Femur (tissue), 1 donor: ENCODE measurements at regions not wholly inside any gene's neighbourhood (a gene's known extent, or its start where the extent isn't known, plus 50 kb on each side); places are given as distances from the start of the nearest gene placed in this dataset.
A peak's percentile ranks its signal among the peaks of the same experiment; 100 is the strongest.
"Not testable (repeated sequence)": the region's sequence is repeated elsewhere in the genome, so short reads cannot be mapped to it uniquely, and the experiment has no call there.

Experiments
- DNase-seq: peaks from one replicate; pipeline ENCODE4 v3.0.0-alpha.2; 2017

DNA sequence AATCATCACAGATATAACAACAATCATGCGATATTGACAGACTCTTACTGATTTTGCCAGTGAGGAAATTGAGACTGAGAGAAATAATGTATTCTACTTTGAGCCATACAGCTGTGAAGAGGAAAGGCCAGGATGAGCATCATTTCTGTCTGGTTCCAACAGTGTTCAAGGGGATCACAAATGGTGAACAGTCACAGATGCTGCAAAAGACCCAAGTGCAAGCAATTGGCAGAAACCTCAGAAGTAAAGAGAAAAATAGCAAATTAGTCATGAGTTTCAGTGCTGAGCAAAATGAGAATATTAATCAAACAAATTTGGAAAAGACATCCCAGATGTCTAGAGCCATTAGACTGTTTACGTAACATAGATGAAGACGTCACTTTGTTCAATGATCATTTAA is 114.1 kb downstream of the RAB38 start:
- no peak for DNase-seq

DNA sequence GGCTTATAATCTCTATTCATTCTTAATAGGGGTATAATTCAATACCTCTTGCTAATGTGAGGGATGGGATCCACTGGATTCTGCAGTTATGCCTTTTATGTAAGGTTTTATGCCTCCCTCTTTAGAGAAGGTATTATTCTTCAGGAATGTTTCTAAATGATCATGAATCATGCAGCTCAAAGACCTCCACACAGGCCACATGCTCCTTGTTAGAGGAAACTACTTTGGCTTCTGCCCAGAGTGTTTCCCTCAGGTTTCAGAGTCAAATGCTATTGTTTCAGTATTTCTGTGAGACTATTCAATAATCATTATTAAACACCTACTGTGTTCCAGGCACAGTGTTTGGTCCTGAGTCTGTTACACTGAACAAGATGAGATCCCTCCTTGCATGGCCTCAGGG is 115.9 kb downstream of the RAB38 start:
- no peak for DNase-seq

DNA sequence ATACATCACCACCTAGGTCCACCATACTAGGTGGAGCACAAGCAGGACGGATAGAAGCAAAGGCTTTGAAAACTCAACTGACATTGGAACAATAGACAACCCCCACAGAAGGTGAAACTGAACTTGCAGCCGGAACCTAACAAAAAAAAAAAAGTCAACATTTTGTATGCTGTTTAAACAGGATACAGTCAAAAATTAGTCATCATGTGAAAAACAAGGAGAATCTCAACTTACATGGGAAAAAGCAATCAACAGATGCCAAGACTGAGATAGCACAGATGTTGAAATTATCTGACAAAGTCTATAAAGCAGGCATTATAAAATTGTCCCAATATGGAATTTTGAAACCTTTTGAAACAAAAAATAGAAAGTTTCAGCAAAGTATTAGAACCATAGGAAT is 123.8 kb downstream of the RAB38 start:
- DNase-seq = no peak

DNA sequence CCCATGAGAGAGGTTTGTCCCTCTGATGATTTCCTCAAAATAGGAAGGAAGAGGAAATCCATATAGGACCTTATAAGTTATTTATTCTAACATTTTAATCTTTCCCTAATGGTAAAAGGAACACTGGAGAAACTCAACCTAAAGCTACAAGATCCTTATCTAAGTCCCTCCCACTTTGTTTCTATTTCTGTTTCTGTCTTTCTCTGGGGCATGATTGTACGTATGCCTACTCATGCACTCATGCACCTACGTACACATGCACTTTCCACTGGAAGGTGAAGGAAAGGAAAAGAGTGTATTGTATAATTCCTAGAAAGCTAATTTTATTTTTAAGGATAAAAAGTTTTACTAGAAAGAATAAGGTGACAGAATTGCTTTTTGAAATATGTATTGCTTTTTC is 125.0 kb downstream of the RAB38 start:
- no peak for DNase-seq

DNA sequence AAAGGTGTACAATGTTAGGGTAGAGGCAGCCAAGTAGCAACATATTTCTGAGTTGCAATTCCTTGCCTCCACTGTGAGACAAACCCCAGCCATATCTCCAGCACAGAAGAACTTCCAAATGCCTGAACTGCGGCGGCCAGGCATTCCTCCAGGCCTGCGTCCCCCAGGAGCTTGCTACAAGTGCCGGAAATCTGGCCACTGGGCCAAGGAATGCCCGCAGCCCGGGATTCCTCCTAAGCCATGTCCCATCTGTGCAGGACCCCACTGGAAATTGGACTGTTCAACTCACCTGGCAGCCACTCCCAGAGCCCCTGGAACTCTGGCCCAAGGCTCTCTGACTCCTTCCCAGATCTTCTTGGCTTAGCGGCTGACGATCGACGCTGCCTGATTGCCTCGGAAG is 130.0 kb downstream of the RAB38 start:
- DNase-seq = not testable (repeated sequence)

DNA sequence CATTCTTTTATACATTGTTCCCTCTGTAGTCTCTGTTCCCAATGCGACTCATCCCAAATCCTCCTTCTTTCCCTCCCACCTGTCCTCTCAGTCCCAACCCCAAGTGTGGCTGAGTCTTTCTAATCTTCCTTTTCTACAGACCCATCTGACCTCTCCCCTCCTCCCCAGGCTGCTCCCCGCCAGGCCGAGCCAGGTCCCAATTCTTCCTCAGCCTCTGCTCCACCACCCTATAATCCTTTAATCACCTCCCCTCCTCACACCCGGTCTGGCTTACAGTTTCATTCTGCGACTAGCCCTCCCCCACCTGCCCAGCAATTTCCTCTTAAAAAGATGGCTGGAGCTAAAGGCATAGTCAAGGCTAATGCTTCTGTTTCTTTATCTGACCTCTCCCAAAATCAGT is 130.6 kb downstream of the RAB38 start:
- not testable (repeated sequence) for DNase-seq

DNA sequence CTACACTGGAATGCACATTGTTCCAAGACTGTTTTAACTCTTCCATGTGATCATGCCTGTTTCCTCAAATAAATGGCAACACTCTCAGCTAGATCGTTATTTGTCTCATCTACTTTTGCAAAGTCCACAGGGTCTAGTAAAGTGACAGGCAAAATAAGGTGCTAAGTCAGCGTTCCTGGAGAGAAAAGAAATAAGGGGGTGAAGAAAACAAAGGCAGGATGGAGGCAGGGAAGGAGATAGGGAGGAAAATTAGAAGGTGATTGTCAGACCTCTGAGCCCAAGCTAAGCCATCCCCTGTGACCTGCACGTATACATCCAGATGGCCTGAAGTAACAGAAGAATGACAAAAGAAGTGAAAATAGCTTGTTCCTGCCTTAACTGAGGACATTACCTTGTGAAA is 132.1 kb downstream of the RAB38 start:
- no peak for DNase-seq

DNA sequence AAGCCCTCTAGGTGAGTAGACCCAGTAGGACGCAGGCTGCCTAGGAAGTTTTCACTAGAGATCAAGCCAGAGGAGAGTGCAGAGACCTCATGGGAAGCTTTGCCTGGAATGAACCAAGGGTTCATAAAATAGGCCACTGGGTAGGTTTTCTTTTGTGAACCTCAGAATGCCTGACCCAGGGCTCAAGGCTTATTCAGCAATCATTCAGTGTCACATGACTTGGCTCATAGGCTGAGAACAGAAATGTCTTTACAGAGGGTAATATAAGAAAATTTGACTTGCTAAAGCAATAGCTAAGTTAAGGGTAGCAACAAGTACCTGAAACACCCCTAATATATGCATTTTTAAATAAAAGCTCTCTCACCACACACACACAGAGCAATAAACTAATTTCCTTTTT is 132.6 kb downstream of the RAB38 start:
- DNase-seq = no peak

DNA sequence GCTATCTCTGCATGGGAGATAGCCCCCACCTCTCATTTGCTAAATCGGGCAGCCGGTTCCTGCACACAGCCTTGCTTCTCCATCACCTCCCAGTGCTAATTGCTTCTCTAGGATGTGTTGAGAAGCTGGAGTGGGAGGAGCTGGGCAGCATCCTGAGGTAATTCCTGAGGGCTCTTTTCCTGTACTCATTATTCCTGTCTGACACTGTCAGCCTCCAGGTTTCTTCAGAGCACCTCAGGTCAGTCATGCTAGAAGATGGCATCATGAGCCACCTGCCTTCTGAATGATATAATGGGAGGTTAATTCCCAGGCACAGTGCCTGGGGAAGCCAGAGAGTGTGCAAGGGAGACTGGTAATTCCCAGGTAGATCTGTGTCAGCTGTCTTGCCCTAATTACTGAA is 133.0 kb downstream of the RAB38 start:
- no peak for DNase-seq

DNA sequence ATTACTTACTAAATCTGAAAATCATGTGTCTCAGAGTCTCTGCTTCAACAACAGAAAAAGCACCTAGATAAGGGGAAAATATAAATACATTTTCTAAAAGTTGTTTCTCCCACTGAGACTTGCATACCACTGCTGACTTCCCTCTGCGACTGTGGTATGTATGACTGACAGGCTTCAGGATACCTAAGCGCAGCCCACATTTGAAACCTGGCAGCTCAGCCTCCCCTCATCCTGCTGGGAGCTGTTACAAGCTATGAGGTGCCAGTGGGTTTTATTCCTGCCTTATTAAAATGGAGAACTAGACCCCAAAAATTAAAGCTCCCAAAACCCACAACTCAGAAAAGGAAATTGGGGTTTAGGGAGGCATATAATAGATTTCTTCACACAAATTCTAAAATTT is 133.6 kb downstream of the RAB38 start:
- no peak for DNase-seq

DNA sequence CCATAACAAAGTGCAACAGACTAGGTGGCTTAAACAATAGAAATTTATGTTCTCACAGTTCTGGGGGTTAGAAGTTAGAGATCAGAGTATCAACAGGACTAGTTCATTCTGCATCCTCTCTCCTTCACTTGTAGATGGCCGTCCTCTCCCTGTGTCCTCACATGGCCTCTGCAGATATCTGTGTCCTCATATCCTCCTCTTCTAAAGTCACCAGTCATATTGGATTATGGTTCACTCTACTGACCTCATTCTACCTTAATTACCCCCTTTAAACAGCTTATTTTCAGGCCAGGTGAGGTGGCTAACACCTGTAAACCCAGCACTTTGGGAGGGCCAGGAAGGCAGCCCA is 135.1 kb downstream of the RAB38 start:
- DNase-seq = no peak

DNA sequence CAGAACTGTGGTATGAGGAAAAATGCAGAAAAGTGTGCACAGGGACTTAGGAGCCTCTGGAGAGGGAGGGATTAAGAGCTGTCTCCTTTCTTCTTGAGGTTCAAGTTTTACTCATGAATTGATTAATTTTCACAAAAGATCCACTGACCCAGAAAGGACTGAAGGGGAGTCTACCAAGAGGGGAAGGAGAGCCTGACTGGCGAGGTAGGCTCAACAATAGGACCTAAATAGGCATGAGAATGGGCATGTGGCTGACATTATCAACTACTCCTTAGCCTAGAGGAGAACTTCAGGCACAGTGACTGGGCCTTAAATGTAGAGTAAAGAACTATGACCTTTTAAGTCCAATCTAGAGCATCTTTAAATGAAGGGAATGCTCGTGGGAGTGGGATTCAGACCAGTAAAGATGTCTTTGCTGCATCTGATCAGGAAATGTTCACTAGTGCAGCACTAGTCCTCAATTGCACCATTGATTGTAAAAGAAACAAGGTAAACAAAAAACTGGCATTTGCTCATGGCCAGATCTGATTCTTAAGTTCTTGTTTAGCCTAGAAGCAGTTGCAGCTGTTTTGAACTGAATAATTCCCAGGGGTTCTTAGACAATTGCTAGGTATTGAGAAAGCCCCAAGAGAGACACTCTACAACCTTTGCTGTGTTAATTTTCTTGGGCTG is 135.6 kb downstream of the RAB38 start:
- no peak for DNase-seq

DNA sequence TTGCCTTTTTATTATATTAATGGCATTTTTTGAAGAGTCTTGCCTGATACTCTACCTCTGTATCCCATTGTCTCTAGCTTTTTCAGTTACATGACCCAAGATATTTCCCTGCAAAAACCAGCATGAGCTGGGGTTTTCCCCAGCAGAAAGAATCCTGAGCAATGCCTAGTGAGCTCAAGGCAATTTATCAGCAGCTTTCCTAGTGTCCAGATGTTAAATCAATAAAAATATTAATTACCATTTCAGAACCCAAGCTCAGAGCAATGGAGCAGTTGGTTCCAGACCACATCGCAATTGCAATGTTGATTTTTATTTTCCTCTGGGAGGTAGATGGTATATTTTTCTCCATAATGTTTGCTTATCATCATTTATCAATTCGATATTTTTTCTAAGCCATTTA is 137.2 kb downstream of the RAB38 start:
- no peak for DNase-seq

DNA sequence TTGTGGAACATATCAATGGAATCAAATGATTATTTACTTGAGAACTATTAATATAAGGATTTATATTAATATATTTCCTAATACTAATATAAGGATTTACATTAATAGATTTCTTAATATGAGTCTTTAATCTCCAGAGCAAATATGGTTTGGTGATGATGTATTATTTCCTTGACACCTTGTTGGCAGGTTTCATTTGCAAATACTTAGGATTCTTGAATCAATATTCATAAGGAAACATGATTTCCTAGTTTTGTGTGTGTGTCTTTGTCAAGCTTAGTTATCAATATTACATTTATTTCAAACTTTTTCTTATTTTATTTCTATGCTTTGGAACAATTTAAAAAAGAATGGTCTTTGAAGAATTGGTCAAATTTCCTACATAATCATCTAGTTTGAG is 138.5 kb downstream of the RAB38 start:
- no peak for DNase-seq

DNA sequence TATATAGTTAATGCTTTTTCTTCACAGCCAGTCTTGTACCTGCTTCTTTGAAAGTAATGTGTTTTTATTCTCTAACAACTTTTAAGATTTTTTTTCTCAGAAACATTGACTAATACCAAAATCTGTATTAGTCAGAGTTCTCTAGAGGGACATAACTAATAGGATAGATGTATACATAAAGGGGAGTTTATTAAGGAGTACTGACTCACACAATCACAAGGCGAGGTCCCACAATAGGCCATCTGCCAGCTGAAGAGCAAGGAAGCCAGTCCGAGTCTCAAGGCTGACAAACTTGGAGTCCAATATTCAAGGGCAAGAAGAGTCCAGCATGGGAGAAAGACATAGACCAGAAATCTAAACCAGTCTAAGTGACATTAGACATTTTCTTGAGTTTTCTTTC is 140.0 kb downstream of the RAB38 start:
- no peak for DNase-seq

DNA sequence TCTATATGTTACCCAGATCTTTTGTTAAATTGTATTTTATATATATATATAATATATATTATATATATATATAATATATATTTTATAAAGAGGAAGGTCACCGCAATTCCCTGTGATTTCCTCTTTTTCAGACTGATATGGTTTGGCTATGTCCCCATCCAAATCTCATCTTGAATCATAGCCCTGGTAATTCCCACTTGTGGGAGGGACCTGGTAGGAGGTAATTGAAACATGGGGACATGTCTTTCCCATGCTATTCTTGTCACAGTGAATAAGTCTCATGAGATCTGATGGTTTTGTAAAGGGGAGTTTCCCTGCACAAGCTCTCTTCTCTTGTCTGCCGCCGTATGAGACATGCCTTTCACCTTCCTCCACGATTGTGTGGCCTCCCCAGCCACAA is 157.6 kb downstream of the RAB38 start:
- DNase-seq = no peak

DNA sequence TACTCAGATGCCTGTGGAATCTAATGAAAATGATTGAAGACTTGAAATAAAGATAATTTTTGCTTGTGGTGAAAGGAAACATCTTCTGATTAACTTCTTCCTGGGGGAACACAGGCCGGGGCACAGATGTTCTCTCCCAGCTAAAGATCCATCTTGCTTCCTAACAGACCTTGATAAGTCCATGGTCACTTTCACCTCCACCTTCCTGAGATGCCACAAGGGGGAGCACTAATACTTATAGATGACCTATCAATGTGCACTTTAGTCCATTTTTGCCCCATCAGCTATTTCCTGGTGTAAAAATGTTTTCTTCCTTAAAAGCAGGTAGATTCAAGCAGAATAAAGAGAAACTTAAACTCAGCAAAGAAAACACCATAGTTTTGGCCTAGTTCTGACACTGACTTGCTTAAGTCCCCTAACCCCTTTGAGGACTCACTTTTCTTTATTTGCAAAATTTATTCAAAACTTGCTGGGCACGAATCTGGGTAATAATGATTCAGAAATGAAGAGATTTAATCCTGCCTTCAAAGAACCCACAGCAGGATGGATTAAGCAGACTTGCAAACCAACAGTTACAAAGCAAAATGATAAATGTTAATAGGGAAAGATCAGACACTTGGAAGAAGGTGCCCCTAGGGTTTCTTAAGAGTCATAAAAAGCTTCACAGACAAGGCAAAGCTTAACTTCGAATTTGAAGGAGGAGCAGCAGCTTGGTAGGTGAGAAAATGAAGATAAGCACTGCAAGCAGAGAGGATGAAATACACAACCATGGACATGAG is 158.7 kb downstream of the RAB38 start:
- DNase-seq = peak; percentile 74

DNA sequence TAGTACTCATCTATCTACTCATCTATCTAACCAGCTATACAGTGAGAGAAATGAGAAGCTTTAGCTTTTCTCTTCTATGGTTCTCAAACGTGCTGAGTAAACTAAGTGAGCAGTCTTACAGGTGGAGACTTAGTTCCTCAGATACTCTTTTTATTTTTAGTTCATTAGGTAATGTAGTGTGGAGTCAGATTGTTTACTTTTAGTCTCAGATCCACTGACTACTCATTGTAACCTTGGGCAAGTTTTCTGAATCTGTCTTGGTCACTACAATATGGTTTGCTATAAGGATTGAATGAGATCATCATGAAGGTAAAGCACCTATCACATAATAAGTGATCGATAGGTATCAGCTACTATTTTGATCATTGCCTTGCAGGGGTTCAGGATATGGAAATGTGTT is 160.1 kb downstream of the RAB38 start:
- no peak for DNase-seq

DNA sequence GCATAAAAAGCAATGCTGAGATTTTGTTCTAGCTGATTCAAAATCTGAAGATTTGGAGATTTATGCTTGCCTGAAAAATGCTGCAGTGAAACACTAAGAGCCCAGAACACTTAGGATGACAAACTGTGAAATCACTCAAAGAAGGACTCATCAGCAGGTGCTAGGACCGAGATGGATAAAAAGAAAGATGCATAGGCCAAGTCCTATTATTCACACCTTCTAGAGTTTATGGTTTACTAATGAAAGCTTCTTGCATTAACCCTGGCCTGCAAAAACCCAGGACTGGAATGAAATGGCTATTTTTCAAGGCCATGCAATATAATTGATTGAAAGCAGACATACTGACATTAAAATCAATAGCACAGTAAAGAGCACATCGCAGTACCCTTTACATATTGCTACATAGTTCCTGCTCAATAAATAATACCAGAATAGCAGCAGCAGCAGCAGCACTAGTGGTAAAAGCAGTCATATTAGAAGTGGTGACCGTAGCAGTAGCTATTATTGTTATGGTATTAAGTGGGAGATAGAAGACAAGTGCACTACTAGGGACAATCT is 161.7 kb downstream of the RAB38 start:
- no peak for DNase-seq

DNA sequence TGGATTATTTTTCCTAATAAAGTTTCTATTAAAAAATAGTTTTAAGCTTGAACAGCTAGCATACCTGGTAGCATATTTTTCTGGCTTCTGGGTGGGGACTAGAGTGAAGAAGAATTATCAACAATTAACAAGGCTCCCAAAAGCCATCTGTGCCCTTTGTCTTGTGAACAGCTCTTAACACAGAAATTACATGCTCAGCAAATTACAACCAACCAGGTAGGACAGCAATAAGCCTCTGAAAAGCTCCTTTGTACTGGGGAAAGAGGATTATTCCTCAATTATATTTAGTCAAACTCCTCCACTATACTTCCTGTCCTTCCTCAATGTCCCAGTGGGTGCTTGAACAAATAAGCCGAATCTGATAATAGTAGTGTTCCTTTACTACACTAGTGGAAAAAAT is 162.8 kb downstream of the RAB38 start:
- DNase-seq = no peak

DNA sequence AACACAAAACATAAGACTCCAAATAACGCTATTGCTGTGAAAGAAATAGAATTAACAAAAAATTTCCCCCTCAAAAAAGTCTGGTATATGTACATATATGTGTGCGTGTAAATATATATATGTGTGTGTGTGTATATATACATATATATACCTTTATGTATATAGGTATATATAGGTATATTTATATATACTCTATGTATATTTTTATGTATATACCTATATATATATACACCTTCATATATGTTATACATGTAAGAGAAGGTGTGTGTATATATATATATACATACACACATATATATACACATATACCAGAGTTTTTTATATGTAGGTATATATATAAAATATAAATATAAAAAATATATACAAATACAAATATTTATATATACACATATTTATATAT is 199.2 kb downstream of the RAB38 start:
- DNase-seq = no peak

DNA sequence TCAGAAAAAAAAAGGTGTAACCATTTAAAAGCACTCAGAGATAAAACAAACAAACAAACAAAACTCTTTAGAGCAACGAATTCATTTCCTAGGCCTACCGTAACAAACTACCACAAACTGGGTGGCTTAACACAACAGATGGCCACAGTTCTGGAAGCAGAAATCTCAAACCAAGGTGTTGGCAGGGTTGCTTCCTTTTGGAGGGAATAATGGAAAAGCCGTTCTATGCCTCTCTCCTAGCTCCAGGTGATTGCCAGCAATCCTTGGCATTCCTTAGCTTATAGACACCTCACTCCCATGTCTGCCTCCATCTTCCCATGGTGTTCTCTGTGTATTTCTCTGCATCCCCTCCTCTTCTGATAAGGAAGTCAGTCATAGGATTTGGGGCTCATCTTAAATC is 200.4 kb downstream of the RAB38 start:
- no peak for DNase-seq

DNA sequence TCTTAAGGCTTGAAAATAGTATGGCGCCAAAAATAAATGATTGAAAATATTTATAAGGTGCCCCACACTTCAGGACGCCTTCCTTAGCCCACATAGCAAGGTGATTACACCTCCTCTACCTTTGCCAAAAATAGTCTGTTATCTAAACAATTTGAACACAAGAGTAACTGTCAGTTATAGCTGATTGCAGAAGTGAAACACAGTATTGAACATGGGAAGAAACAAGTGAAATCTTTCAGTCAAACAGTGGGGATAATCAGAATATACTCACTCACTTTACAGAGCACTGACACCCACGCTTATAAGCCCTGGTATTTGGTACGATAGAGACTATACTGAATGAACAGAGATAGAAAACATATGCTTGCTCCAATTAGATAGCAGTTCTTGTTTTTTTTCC is 203.1 kb downstream of the RAB38 start:
- no peak for DNase-seq

DNA sequence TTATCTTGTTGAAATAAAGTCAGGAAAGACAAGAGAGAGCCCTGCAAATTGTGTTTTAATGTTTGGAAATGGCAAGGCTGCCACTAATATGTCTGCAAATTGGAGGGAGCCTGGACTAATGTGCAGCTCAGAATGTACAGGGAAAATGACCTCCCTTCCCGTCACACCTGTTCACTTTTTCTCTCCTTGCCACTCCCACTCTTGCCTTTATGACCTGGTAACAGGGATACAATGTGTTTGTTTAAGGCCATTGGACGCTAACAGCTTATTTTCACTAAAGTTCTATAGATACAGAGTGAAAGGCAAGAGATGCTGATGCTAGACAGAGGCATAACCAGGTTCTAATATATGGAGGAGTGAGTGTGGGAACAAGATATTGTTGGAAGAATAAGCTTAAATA is 203.9 kb downstream of the RAB38 start:
- DNase-seq = no peak

DNA sequence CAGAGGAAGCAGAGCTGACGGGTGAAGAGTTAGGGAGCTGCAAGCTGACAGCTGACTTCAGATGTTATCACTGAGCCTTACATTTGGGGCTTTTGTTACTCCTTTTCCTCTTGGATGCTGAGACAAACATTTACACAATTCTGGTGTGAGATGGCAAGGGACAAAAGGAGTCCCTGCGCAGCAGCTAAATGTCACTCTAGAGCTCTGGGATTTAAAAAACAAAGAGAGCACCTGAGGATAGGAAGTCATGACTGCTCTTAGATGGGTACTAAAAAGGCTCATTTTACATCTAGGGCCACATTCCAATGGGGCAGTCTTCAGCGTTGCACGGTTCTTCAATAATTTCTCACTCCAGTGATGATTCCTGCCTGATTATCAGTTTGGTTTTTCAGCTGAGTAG is 204.5 kb downstream of the RAB38 start:
- no peak for DNase-seq
